ENCODE measurements at regions not wholly inside any gene's neighbourhood (a gene's known extent, or its start where the extent isn't known, plus 50 kb on each side); places are given as distances from the start of the nearest gene placed in this dataset.

GRCh38 chr19:31525610-31526147, 176.4 kb upstream of the TSHZ3 start:
- no peaks in the 10 kb centered on the region for H3K4me1 ChIP-seq (ENCODE audit: low read length)
- no peaks in the 10 kb centered on the region for H3K36me3 ChIP-seq (replicated peaks; ENCODE audit: insufficient read depth, low read length)
- no peak overlapping the region for H2AFZ ChIP-seq (ENCODE audit: low read length)
- no peak overlapping the region for H3K9ac ChIP-seq (ENCODE audit: low read length)
- H3K4me2 ChIP-seq (ENCODE audit: low read depth, low read length), result no peak overlapping the region
- no peak overlapping the region for H3K4me3 ChIP-seq (ENCODE audit: low read length)
- H4K20me1 ChIP-seq (ENCODE audit: insufficient read depth, low read length), result no peaks in the 10 kb centered on the region
- H3K27ac ChIP-seq (ENCODE audit: low read length), result no peak overlapping the region
- no peak for TF ChIP-seq EZH2 (optimal IDR thresholded peaks at IDR 0.05; ENCODE audit: low read depth, low read length)
- TF ChIP-seq, protein P1, sequence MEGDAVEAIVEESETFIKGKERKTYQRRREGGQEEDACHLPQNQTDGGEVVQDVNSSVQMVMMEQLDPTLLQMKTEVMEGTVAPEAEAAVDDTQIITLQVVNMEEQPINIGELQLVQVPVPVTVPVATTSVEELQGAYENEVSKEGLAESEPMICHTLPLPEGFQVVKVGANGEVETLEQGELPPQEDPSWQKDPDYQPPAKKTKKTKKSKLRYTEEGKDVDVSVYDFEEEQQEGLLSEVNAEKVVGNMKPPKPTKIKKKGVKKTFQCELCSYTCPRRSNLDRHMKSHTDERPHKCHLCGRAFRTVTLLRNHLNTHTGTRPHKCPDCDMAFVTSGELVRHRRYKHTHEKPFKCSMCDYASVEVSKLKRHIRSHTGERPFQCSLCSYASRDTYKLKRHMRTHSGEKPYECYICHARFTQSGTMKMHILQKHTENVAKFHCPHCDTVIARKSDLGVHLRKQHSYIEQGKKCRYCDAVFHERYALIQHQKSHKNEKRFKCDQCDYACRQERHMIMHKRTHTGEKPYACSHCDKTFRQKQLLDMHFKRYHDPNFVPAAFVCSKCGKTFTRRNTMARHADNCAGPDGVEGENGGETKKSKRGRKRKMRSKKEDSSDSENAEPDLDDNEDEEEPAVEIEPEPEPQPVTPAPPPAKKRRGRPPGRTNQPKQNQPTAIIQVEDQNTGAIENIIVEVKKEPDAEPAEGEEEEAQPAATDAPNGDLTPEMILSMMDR (IDR thresholded peaks at IDR 0.05; ENCODE audit: low read length), result no peak
- TF ChIP-seq EZH2phosphoT487 (IDR thresholded peaks at IDR 0.05; ENCODE audit: low read length), result no peak
- DNase-seq, result no peak
- H3K79me2 ChIP-seq (ENCODE audit: low read length), result no peaks in the 10 kb centered on the region
- H3F3A ChIP-seq (ENCODE audit: insufficient read depth, low read length), result no peaks in the 10 kb centered on the region
- H3K27me3 ChIP-seq (replicated peaks; ENCODE audit: insufficient read depth, low read length), result peaks cover 24% of the 10 kb centered on the region
- H3K9me2 ChIP-seq (replicated peaks; ENCODE audit: insufficient read depth, low read length), result no peaks in the 10 kb centered on the region
- H3K9me3 ChIP-seq (replicated peaks; ENCODE audit: insufficient read depth, low read length), result no peaks in the 10 kb centered on the region

DNA sequence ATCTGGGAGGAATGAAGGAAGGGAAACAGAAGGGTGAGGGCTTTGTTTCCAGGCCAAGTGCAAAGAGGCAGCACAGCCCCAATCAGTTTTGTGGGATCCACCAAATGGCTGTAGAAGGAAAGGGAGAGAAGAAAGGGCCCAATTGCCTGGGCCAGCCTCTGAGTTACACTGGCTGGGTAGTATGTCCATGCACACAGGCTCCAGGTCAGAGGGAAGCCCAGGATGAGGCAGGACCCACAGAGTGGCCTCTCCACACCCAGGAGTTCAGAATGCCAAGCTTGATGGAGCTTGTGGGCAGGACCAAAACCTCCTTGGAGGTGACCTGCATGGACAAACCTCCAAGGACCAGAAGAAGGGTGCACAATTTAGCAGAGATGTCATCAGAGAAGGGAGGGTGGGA, 178.2 kb upstream of the TSHZ3 start:
- Histone ChIP-seq H3K9me2 (replicated peaks; ENCODE audit: insufficient read depth, low read length) (no peaks in the 10 kb centered on the region), H3K9me3 (replicated peaks; ENCODE audit: insufficient read depth, low read length) (no peaks in the 10 kb centered on the region), H3K4me3 (ENCODE audit: low read length) (no peak overlapping the region), H3F3A (ENCODE audit: insufficient read depth, low read length) (no peaks in the 10 kb centered on the region), H3K27me3 (replicated peaks; ENCODE audit: insufficient read depth, low read length) (peaks cover 23% of the 10 kb centered on the region), H3K4me1 (ENCODE audit: low read length) (no peaks in the 10 kb centered on the region), H3K79me2 (ENCODE audit: low read length) (no peaks in the 10 kb centered on the region), H3K27ac (ENCODE audit: low read length) (no peak overlapping the region), H3K36me3 (replicated peaks; ENCODE audit: insufficient read depth, low read length) (no peaks in the 10 kb centered on the region), H2AFZ (ENCODE audit: low read length) (no peak overlapping the region), H4K20me1 (ENCODE audit: insufficient read depth, low read length) (no peaks in the 10 kb centered on the region), H3K9ac (ENCODE audit: low read length) (no peak overlapping the region), H3K4me2 (ENCODE audit: low read depth, low read length) (no peak overlapping the region)
- DNase-seq, result no peak
- TF ChIP-seq, protein P1 (IDR thresholded peaks at IDR 0.05; ENCODE audit: low read length), result no peak
- TF ChIP-seq EZH2phosphoT487 (IDR thresholded peaks at IDR 0.05; ENCODE audit: low read length), result no peak
- no peak for TF ChIP-seq EZH2 (optimal IDR thresholded peaks at IDR 0.05; ENCODE audit: low read depth, low read length)

DNA sequence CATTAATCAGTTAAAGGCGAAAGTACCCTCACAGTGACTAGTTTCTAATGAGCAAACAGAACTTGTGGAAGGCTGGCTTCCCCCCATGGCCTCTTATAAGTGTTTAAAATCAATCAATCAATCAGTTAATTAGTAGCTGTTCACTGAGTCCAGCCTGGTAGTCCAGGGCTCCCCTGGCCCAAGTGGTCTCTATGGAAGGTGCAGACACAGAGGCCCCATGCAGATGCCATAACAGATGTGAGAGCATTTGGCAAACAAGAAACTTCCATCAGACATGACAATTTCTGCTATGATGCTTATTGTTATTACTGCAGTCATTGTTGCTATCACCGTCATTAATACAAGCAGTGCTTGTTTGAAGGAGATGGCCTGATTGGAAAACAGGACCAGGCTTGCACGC, 179.0 kb upstream of the TSHZ3 start:
- peaks cover 19% of the 10 kb centered on the region; the same call in 1 of the 2 replicates for H3K27me3 ChIP-seq (replicated peaks; ENCODE audit: insufficient read depth, low read length)
- H3K9me3 ChIP-seq (replicated peaks; ENCODE audit: insufficient read depth, low read length), result no peaks in the 10 kb centered on the region
- TF ChIP-seq, protein P1 (IDR thresholded peaks at IDR 0.05; ENCODE audit: low read length), result no peak
- TF ChIP-seq EZH2phosphoT487 (IDR thresholded peaks at IDR 0.05; ENCODE audit: low read length) (no peak), EZH2 (optimal IDR thresholded peaks at IDR 0.05; ENCODE audit: low read depth, low read length) (no peak)
- H3K9me2 ChIP-seq (replicated peaks; ENCODE audit: insufficient read depth, low read length), result no peaks in the 10 kb centered on the region
- no peaks in the 10 kb centered on the region for H4K20me1 ChIP-seq (ENCODE audit: insufficient read depth, low read length)
- H3K9ac ChIP-seq (ENCODE audit: low read length), result no peak overlapping the region
- no peak overlapping the region for H2AFZ ChIP-seq (ENCODE audit: low read length)
- DNase-seq, result no peak
- no peak overlapping the region for H3K4me2 ChIP-seq (ENCODE audit: low read depth, low read length)
- no peaks in the 10 kb centered on the region for H3K79me2 ChIP-seq (ENCODE audit: low read length)
- no peaks in the 10 kb centered on the region for H3K4me1 ChIP-seq (ENCODE audit: low read length)
- no peaks in the 10 kb centered on the region for H3K36me3 ChIP-seq (replicated peaks; ENCODE audit: insufficient read depth, low read length)
- H3F3A ChIP-seq (ENCODE audit: insufficient read depth, low read length), result no peaks in the 10 kb centered on the region
- H3K4me3 ChIP-seq (ENCODE audit: low read length), result no peak overlapping the region
- no peak overlapping the region for H3K27ac ChIP-seq (ENCODE audit: low read length)

Measured in MM.1S (cell line).